GM19023 (cell line): ENCODE measurements at regions not wholly inside any gene's neighbourhood (a gene's known extent, or its start where the extent isn't known, plus 50 kb on each side); places are given as distances from the start of the nearest gene placed in this dataset.

Experiments used
- ATAC-seq: cut with Tn5 transposase; IDR thresholded peaks from one replicate; pipeline ENCODE4 v1.9.1; 2021; ENCODE audit warnings: mild to moderate bottlenecking, moderate library complexity; ENCODE audit not compliant: unreplicated experiment

DNA sequence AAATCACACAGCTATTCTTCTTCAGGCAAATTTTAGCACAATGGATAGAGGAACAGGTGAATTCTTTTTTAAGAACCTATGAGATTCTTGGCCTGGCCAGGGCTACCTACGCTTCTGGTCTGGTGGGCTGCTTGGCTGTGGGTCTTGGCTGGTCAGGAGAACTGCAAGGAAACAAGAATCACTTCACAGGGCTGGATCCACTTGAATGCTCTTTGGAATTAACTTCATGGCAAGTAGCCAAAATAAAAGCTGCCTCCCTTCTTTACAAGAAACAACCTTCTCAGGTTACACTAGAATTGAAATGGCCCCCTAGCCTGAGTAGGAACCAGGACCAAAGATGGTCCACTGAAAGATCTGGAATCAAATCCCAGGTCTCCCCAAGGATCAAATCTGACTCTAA, 519.1 kb downstream of the IQCM start:
- ATAC-seq = no peak

GRCh38 chr4:149296084-149296483, 519.6 kb downstream of the IQCM start:
- ATAC-seq = no peak

DNA sequence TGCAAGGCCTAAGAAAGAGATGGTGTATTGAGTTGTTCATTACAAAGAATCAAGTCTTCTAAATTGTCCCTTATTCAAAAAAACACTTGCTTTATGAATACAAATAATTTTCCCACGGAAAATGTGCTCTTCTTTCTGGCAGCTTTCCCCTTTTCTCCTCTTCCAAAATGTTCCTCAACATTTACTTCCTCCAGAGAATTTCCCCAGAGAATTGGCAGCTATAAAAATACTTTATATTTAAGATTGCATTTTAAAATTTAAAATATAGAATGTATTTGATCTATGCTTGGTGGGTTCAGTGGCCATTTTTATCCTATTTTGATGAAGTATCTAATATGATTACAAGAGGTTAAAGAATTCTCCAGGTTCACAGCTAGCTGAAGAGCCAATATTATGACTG, 521.0 kb downstream of the IQCM start:
- ATAC-seq = no peak

DNA sequence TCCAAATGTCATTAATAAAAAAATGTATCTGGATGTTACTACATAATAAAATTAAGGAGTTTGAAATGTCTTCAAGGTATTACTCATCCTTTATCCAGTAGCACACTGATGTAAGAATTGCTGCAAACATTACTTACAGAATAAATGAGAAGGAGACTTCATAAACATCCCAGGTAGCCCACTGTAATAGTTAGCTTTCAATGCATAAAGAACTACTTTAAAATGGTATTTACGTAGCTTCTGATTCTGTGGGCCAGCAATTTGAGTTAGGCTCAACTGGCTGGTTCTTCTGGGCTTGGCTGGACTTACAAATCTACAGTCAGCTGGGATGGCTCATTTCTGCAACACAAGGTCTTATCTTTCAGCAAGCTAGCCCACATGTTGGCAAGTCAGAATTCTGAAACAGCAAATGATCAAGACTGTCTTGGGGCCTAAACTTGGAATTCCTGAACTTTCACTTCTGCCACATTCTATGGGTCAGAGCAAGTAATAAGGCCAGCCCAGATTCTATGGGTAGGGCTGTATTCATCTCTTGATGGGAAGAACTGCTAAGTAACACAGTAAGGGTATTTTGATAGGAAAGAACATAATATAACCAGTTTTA, 522.5 kb downstream of the IQCM start:
- ATAC-seq = no peak

DNA sequence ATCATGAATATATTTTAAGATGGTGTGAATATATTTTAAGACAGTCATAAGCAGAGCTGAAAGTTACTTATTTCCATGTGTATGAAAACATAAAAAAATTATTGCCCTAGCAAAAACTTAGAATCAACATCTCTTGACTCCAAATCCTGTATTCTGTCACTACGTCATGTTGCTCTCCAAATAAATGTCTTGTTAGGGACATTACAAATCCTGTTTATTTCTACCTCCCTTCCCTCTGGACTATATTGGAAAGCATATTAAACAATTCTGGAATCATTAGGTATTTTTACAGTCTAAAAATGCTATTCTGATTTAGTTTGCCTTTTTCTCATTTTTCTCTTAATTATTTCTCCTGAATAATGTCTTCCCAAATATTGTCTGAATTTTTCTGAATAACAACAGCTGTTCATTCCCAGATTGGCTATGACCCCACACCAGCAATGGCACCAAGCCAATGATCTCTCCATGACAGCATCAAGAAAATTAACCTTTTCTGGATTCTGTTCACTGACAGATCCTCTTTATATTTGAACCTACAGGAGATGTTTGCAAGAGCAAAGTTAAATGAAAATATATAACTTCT, 523.1 kb downstream of the IQCM start:
- ATAC-seq = no peak

DNA sequence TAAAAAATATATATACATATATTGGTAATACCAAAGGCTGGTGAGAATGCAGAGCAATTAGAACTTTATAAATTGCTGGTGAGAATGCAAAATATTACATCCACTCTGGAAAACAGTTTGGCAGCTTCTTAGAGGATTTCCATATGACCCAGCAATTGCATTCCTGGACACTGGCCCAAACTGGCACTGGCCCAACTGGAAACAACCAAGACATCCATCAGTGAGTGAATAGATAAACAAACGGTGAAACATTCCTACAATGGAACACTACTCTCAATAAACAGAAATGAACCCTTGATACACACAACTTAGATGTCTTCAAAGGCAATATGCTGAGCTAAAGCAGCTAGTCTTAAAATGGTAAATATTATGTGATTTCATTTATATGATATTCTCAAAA, 524.2 kb downstream of the IQCM start:
- ATAC-seq = no peak

- no peak for ATAC-seq
These were observed 534.8 kb downstream of the IQCM start for GRCh38 chr4:149280806-149281205.

DNA sequence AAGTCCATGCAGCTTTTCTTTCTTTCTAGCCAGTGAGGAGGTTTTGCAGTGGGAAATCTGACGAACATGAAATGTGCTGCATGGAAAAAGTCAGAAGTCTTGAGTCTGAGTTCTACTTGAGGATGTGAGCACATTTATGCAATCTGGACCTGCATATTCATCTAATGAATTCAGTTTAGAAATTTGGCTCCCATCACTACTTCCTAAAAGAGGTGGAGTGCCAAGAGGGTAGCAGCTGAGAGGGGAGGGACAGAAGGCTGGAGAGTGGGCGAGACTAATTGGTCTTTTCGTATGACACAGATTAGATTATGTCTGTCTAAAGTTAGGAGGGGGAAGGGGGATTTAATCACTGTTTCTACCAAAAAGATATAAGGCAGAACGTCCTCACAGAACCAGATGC, 535.9 kb downstream of the IQCM start:
- ATAC-seq = no peak

GRCh38 chr4:149279331-149279730, 536.3 kb downstream of the IQCM start:
- no peak for ATAC-seq

DNA sequence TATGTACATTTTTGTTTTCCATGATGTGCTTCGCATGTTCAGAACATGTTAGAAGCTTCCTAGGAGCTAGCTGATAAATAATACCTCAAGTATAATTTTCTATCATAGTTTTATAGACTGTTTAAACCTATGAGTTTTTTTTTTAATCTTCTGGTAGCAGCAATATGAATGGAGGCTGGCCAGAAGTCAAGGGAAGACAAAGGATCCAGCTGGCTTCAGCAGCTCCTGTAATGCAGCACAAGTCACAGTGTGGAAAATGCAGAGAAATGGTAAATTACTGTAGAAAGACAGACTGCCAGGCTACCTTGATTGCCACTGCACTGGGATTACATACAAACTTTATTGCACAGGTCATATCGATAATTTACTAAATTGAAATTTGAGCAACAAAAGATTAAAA, 537.9 kb downstream of the IQCM start:
- ATAC-seq = no peak

DNA sequence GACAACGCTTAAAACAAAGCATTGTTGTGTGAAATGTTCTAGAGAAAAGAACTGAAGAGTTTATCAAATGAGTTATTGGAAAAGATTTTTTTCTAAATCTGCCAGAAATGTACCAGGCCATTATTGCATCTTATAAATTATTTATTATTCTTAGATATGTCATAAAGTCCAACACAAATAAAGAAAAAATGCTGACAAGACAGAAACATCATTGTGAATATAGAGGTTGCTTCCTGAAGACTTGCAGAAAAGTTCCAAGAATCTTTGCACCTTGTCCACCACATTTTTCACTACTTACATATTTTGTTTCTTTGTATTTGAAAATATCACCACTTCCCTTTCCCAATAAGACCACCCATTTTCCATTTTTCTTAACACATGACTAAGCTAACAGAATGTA, 545.8 kb downstream of the IQCM start:
- no peak for ATAC-seq

- ATAC-seq = no peak
These were observed 549.3 kb downstream of the IQCM start for GRCh38 chr4:149266301-149266700.

- ATAC-seq = no peak
These were observed 550.0 kb downstream of the IQCM start for GRCh38 chr4:149265645-149266044.

DNA sequence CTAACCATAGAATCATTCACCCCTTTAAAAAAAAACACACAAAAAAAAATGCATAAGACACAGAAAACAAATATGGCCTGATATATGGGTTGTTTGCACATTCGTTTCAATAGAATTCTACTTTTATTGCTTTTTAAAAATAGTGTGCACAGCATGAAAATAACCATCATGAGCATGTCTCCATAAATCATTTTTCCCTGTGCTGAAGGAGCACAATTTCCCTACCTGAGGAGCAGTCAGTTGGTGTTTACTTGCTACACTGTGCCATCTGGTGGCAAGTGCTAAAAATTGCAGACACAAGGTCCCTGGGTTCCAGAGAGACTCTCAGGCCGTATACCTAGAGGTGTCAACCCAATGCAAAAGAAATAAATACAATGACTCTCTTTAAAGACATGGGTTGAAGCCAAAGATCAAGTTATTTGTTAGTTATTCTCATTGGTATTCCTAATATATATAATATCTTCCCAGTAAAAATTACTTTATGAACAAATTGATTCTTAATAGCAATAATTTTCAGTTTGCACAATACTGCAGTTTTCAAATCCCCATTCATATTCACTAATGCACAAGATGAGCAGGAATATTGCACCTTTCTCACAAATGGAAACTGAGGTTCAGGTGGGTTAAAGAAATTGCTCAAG, 551.4 kb downstream of the IQCM start:
- ATAC-seq = peak; percentile 86

- ATAC-seq = no peak
These were observed 567.4 kb downstream of the IQCM start for GRCh38 chr4:149248191-149248764.

DNA sequence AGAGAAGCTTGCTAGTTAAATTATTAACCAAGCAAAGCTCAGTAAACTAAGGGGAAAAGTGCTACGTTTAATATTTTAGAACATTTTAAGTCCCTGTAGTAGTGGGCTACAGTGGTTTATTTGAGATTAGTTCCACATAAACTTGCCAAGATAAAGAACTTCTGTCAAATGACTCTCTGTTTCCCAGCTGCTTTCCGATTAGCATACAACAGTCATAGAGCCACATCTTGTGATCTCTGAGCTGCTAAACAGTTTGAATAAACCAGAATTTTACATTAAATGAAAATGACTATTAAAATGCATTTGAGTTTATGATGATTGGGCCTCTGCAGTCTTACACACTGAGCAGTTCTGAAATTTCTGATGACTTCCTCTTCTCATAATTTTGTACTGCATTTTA, 568.5 kb downstream of the IQCM start:
- ATAC-seq = no peak

DNA sequence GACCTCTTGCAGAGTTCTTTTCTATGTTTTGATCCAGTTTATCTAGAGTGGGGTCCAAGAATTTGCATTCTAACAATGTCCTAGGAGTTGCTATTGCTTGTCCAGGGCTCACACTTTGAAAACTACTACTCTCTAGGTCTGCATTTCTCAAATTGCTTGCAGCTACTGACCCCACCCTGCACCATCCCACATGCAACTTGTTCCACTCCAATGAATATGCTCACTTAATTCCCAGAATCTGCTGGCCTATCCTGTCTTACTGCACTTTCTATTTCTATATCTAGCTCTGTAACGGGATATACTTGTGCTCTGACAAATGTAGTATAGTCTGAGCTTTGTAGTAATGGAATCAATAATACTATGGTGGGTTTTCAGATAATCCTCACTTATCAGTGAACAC, 570.3 kb downstream of the IQCM start:
- ATAC-seq = no peak

GRCh38 chr4:149238097-149238496, 577.5 kb downstream of the IQCM start:
- no peak for ATAC-seq

DNA sequence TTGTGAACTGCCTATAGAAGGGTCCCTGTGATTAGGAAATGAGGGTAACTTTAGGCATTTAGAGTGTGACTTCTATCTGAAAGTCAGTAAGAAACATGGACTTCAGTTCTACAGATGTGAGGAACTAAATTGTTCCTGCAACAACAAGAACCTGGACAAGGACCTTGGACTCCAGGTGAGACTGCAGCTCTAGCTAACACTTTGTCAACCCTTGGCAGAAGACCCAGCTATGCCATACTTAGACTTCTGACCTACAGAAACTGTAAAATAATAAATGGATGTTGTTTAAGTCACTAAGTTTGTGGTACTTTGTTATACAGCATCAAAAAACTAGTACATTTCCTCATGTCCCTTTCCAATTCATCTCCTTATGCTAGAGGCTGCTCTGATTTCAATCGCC, 580.8 kb downstream of the IQCM start:
- ATAC-seq = no peak

DNA sequence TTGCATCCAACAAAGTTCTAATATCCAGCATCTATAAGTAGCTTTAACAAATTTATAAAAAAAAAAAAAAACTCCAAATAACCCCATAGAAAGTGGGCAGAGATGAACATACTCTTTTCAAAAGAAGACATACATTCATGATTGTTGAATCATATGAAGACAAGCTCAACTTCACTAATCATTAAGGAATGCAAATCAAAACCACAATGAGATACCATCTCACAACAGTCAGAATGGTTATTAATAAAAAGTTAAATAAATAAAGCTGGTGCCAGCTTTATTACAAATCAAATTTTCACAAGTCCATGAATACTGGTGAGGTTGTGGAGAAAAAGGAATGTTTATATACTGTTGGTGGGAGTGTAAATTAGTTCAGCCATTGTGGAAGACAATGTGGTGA, 592.0 kb downstream of the IQCM start:
- ATAC-seq = no peak

DNA sequence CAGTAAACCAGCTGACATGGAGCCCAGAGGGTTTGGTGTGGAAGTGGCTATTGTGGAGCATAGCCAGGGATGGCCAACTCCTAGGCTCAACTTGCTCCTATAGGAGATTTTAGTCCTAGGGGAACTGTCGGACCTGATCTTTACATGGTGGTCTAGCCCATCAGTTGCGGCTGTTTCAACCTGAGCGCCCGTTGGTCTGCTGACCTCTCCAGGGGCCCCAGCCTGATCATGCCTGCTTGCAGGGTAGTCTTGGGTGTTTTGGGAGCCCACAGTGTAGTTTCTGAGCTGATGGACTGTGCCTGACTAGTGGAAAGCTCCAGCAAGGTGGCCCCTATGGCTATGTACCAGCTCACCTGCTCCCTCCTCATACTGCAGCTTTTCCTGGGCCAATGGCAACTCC, 597.0 kb downstream of the IQCM start:
- ATAC-seq = no peak

GRCh38 chr4:149214301-149214700, 601.3 kb downstream of the IQCM start:
- no peak for ATAC-seq
